OCI-LY1 (cell line): ENCODE measurements at regions not wholly inside any gene's neighbourhood (a gene's known extent, or its start where the extent isn't known, plus 50 kb on each side); places are given as distances from the start of the nearest gene placed in this dataset.

Experiments used
- H2AFZ ChIP-seq: fragments of 200-600 bp; sonication (generic), shearing (Covaris generic); 2 replicates; pipeline ENCODE4 v1.6.0; 2014; ENCODE audit warnings: antibody characterized with exemption, mild to moderate bottlenecking, low read length
- H3F3A ChIP-seq: fragments of 200-600 bp; sonication (generic), shearing (Covaris generic); 2 replicates; pipeline ENCODE4 v1.6.0; 2014; ENCODE audit warnings: mild to moderate bottlenecking, antibody characterized with exemption, low read length, moderate library complexity; ENCODE audit not compliant: insufficient read depth
- H3K27ac ChIP-seq: fragments of 200-600 bp; sonication (generic); 2 replicates; pipeline ENCODE4 v1.5.1; 2014; ENCODE audit warnings: low read length, mixed run types, mild to moderate bottlenecking, low read depth; ENCODE audit not compliant: poor library complexity, severe bottlenecking
- H3K27me3 ChIP-seq: fragments of 200-600 bp; sonication (generic); 2 replicates; pipeline ENCODE4 v1.6.0; 2014; ENCODE audit warnings: antibody characterized with exemption, mild to moderate bottlenecking, low read length, moderate library complexity; ENCODE audit not compliant: insufficient read depth
- H3K36me3 ChIP-seq: fragments of 200-600 bp; sonication (generic); 2 replicates; pipeline ENCODE4 v1.6.1; 2014; ENCODE audit warnings: mild to moderate bottlenecking, antibody characterized with exemption, low read length, moderate library complexity, mixed read lengths; ENCODE audit not compliant: insufficient read depth
- H3K4me1 ChIP-seq: fragments of 200-600 bp; sonication (generic); 2 replicates; pipeline ENCODE4 v1.5.1; 2014; ENCODE audit warnings: mild to moderate bottlenecking, low read length, moderate library complexity; ENCODE audit not compliant: insufficient read depth, severe bottlenecking
- H3K4me2 ChIP-seq: fragments of 200-600 bp; sonication (generic), shearing (Covaris generic); 2 replicates; pipeline ENCODE4 v1.6.1; 2014; ENCODE audit warnings: low read length
- H3K4me3 ChIP-seq: fragments of 200-600 bp; sonication (generic); 2 replicates; pipeline ENCODE4 v1.5.1; 2014; ENCODE audit warnings: low read length, low read depth, mild to moderate bottlenecking, mixed read lengths; ENCODE audit not compliant: poor library complexity, severe bottlenecking
- H3K79me2 ChIP-seq: fragments of 200-600 bp; shearing (Covaris generic); 2 replicates; pipeline ENCODE4 v1.6.1; 2016; ENCODE audit warnings: mixed run types, low read length, mixed read lengths; ENCODE audit not compliant: insufficient read depth
- H3K9ac ChIP-seq: fragments of 200-600 bp; sonication (generic), shearing (Covaris generic); 2 replicates; pipeline ENCODE4 v1.6.1; 2014; ENCODE audit warnings: mild to moderate bottlenecking, low read length, mixed read lengths
- H3K9me2 ChIP-seq: fragments of 200-600 bp; sonication (generic), shearing (Covaris generic); 2 replicates; pipeline ENCODE4 v1.6.1; 2014; ENCODE audit warnings: low read depth, mild to moderate bottlenecking, low read length, mixed read lengths
- H3K9me3 ChIP-seq: fragments of 200-600 bp; shearing (Covaris generic); 2 replicates; pipeline ENCODE4 v1.6.1; 2014; ENCODE audit warnings: low read length, mixed read lengths
- H4K20me1 ChIP-seq: fragments of 200-600 bp; sonication (generic), shearing (Covaris generic); 2 replicates; pipeline ENCODE4 v1.6.0; 2016; ENCODE audit warnings: mild to moderate bottlenecking, low read length; ENCODE audit not compliant: insufficient read depth
- CTCF ChIP-seq: fragments of 200-600 bp; sonication (generic), shearing (Covaris generic); IDR thresholded peaks from 2 replicates; pipeline ENCODE4 v1.5.1; 2017; ENCODE audit warnings: mild to moderate bottlenecking, antibody characterized with exemption, low read length, moderate library complexity, mixed read lengths
- EZH2 ChIP-seq: fragments of 200-600 bp; sonication (generic), shearing (Covaris generic); IDR thresholded peaks from 2 replicates; pipeline ENCODE4 v1.8.0; 2017; ENCODE audit warnings: borderline replicate concordance, mixed run types, mild to moderate bottlenecking, antibody characterized with exemption, low read length, moderate library complexity, mixed read lengths

- no peaks in the 10 kb centered on the region for H3K4me1 ChIP-seq
- no peak overlapping the region for H3K9ac ChIP-seq
- no peaks in the 10 kb centered on the region for H3K9me2 ChIP-seq
- H3K27me3 ChIP-seq: 0 out of 2 replicates have a peak, but pooled peaks cover 4% of the 10 kb centered on the region
- TF ChIP-seq EZH2: no peak
- no peak for TF ChIP-seq CTCF
- H3K27ac ChIP-seq: no peak overlapping the region
- H2AFZ ChIP-seq: no peak overlapping the region
- no peaks in the 10 kb centered on the region for H3K36me3 ChIP-seq
- no peak overlapping the region for H3K4me3 ChIP-seq
- no peaks in the 10 kb centered on the region for H3F3A ChIP-seq
- no peaks in the 10 kb centered on the region for H3K9me3 ChIP-seq
- no peaks in the 10 kb centered on the region for H3K79me2 ChIP-seq
- no peak overlapping the region for H3K4me2 ChIP-seq
- H4K20me1 ChIP-seq: no peaks in the 10 kb centered on the region
These were observed 121.8 kb downstream of the NSG2 start for GRCh38 chr5:174167080-174167910.

- Histone ChIP-seq H3K9me3 (no peaks in the 10 kb centered on the region), H3K36me3 (no peaks in the 10 kb centered on the region), H4K20me1 (no peaks in the 10 kb centered on the region), H3K4me1 (no peaks in the 10 kb centered on the region), H3K79me2 (no peaks in the 10 kb centered on the region), H2AFZ (no peak overlapping the region), H3K27me3 (no peaks in the 10 kb centered on the region), H3K9ac (no peak overlapping the region), H3F3A (no peaks in the 10 kb centered on the region), H3K4me2 (no peak overlapping the region), H3K9me2 (no peaks in the 10 kb centered on the region), H3K4me3 (no peak overlapping the region), H3K27ac (no peak overlapping the region)
- TF ChIP-seq EZH2 (no peak), CTCF (no peak)
These were observed 126.6 kb downstream of the NSG2 start for GRCh38 chr5:174172152-174172551.

GRCh38 chr5:174172566-174172965, 127.1 kb downstream of the NSG2 start:
- no peak overlapping the region for H3K4me2 ChIP-seq
- TF ChIP-seq EZH2: no peak
- no peak for TF ChIP-seq CTCF
- H3K79me2 ChIP-seq: no peaks in the 10 kb centered on the region

More at GRCh38 chr5:174172566-174172965, 127.1 kb downstream of the NSG2 start:
- Histone ChIP-seq H3K4me3 (no peak overlapping the region), H3K9me3 (no peaks in the 10 kb centered on the region), H2AFZ (no peak overlapping the region), H3K4me1 (no peaks in the 10 kb centered on the region), H3K9me2 (no peaks in the 10 kb centered on the region), H3K27ac (no peak overlapping the region), H3K36me3 (no peaks in the 10 kb centered on the region), H4K20me1 (no peaks in the 10 kb centered on the region), H3F3A (no peaks in the 10 kb centered on the region), H3K27me3 (no peaks in the 10 kb centered on the region), H3K9ac (no peak overlapping the region)
